ENCODE measurements at regions not wholly inside any gene's neighbourhood (a gene's known extent, or its start where the extent isn't known, plus 50 kb on each side); places are given as distances from the start of the nearest gene placed in this dataset.

- TF ChIP-seq EZH2 (IDR thresholded peaks at IDR 0.05; ENCODE audit: insufficient read depth, poor library complexity, severe bottlenecking) (no peak), EZH2phosphoT487 (IDR thresholded peaks at IDR 0.05; ENCODE audit: insufficient read depth, low read depth) (no peak)
These were observed 628.8 kb upstream of the ADAMTS5 start for GRCh38 chr21:27595716-27596115.

All from GM23248 (cell line).